ENCODE measurements at regions not wholly inside any gene's neighbourhood (a gene's known extent, or its start where the extent isn't known, plus 50 kb on each side); places are given as distances from the start of the nearest gene placed in this dataset.

DNA sequence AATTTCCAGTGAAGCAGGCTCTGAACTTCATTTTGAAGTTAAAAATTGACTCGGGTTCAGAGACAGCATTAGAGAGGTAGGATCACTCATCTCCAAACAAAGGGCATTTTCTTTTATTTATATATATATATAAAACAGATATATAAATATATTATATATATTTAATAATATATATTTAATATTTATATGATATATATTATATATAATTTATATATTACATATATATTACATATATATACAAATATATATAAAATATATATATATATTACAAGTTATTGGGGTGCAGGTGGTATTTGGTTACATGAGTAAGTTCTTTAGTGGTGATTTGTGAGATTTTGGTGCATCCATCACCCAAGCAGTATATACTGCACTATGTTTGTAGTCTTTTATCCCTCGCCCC lies 320.8 kb downstream of the MAP2K6 start:
- no peak overlapping the region for H3K9ac ChIP-seq
- TF ChIP-seq, protein P1, sequence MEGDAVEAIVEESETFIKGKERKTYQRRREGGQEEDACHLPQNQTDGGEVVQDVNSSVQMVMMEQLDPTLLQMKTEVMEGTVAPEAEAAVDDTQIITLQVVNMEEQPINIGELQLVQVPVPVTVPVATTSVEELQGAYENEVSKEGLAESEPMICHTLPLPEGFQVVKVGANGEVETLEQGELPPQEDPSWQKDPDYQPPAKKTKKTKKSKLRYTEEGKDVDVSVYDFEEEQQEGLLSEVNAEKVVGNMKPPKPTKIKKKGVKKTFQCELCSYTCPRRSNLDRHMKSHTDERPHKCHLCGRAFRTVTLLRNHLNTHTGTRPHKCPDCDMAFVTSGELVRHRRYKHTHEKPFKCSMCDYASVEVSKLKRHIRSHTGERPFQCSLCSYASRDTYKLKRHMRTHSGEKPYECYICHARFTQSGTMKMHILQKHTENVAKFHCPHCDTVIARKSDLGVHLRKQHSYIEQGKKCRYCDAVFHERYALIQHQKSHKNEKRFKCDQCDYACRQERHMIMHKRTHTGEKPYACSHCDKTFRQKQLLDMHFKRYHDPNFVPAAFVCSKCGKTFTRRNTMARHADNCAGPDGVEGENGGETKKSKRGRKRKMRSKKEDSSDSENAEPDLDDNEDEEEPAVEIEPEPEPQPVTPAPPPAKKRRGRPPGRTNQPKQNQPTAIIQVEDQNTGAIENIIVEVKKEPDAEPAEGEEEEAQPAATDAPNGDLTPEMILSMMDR (IDR thresholded peaks at IDR 0.05), result no peak
- no peaks in the 10 kb centered on the region for H3K4me1 ChIP-seq
- no peak overlapping the region for H2AFZ ChIP-seq
- H3K36me3 ChIP-seq (ENCODE audit: control insufficient read depth, insufficient read depth, low read length), result no peaks in the 10 kb centered on the region
- H3K79me2 ChIP-seq, result no peaks in the 10 kb centered on the region
- H3K4me3 ChIP-seq (ENCODE audit: low read depth, low read length), result no peak overlapping the region
- no peak overlapping the region for H3K4me2 ChIP-seq (ENCODE audit: low read length)
- no peaks in the 10 kb centered on the region for H3K27me3 ChIP-seq (ENCODE audit: control insufficient read depth, insufficient read depth, low read length)
- no peak overlapping the region for H3K27ac ChIP-seq
- no peaks in the 10 kb centered on the region for H3K9me3 ChIP-seq (ENCODE audit: control insufficient read depth, low read length)

DNA sequence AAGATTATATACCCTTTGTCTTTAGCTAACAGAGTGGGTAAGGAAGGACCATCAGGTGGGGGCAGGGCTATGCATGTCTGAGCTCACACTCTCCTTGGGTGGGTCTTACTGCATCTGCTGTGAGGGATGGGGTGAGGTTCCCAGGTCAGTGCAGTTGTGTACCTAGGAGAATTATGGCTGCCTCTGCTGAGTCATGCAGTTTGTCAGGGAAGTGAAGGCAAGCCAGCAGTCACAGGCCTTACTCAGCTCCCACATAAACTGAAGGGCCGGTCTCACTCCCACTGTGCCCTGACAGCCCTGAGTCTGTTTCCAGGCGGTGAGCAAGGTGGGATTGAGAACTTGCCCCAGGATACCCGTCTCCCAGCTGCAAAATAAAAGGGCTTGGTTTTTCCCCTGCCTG lies 328.6 kb downstream of the MAP2K6 start:
- no peak overlapping the region for H2AFZ ChIP-seq
- H3K9me3 ChIP-seq (ENCODE audit: control insufficient read depth, low read length), result no peaks in the 10 kb centered on the region
- TF ChIP-seq, protein P1 (IDR thresholded peaks at IDR 0.05), result no peak
- H3K4me1 ChIP-seq, result no peaks in the 10 kb centered on the region
- no peak overlapping the region for H3K9ac ChIP-seq
- H3K36me3 ChIP-seq (ENCODE audit: control insufficient read depth, insufficient read depth, low read length), result no peaks in the 10 kb centered on the region
- H3K4me2 ChIP-seq (ENCODE audit: low read length), result no peak overlapping the region
- no peak overlapping the region for H3K4me3 ChIP-seq (ENCODE audit: low read depth, low read length)
- H3K27me3 ChIP-seq (ENCODE audit: control insufficient read depth, insufficient read depth, low read length), result no peaks in the 10 kb centered on the region
- no peaks in the 10 kb centered on the region for H3K79me2 ChIP-seq
- H3K27ac ChIP-seq, result no peak overlapping the region

DNA sequence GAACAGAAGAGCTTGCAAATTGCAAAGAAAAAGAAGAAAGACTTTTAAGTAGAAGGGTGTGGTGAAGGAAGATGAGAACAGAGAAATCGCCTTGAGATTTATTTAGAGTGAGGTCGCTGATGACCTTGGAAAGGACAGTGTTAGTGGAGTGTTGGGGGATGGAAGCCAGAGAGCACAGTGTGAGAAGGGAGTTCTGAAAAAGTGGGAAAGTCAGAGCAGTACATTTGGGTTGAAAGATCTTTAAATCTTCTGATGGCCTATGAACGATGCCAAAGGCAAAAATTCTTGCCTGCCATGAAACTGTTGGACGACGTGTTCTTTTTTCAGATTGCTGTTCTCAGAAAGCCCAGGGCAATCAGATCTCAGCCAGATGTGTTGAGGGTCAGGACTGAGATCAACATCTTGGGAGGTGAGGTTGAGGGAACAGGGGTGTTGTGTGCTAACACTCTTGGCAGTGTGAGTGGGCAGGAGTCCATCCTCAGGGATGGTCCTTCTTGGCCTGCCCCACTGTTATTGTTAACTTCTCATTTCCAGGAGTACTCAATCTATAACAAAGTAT lies 330.1 kb downstream of the MAP2K6 start:
- H3K36me3 ChIP-seq (ENCODE audit: control insufficient read depth, insufficient read depth, low read length), result no peaks in the 10 kb centered on the region
- no peaks in the 10 kb centered on the region for H3K79me2 ChIP-seq
- no peak overlapping the region for H3K4me2 ChIP-seq (ENCODE audit: low read length)
- H2AFZ ChIP-seq, result no peak overlapping the region
- no peak overlapping the region for H3K9ac ChIP-seq
- H3K27me3 ChIP-seq (ENCODE audit: control insufficient read depth, insufficient read depth, low read length), result no peaks in the 10 kb centered on the region
- TF ChIP-seq, protein P1 (IDR thresholded peaks at IDR 0.05), result no peak
- no peaks in the 10 kb centered on the region for H3K9me3 ChIP-seq (ENCODE audit: control insufficient read depth, low read length)
- H3K4me1 ChIP-seq, result no peaks in the 10 kb centered on the region
- H3K27ac ChIP-seq, result no peak overlapping the region
- H3K4me3 ChIP-seq (ENCODE audit: low read depth, low read length), result no peak overlapping the region

DNA sequence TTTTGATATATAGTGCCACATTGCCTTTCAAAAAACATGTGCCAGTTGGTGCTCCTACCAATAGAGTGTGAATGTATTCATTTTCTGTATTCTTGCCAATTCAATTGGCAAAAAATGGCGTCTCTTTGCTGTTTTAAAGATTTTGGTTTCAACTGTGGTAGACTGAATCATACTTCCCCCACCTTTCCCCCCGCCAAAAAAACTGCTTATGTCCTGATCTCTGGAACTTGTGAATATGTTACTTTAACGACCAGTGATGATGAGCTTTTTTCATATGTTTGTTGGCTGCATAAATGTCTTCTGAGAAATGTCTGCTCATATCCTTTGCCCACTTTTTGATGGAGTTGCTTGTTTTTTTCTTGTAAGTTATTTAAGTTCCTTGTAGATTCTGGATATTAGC lies 325.1 kb upstream of the KCNJ16 start:
- no peaks in the 10 kb centered on the region for H3K9me3 ChIP-seq (ENCODE audit: control insufficient read depth, low read length)
- H3K79me2 ChIP-seq, result no peaks in the 10 kb centered on the region
- no peaks in the 10 kb centered on the region for H3K27me3 ChIP-seq (ENCODE audit: control insufficient read depth, insufficient read depth, low read length)
- no peak overlapping the region for H3K4me2 ChIP-seq (ENCODE audit: low read length)
- TF ChIP-seq, protein P1 (IDR thresholded peaks at IDR 0.05), result no peak
- no peaks in the 10 kb centered on the region for H3K4me1 ChIP-seq
- no peak overlapping the region for H2AFZ ChIP-seq
- no peak overlapping the region for H3K9ac ChIP-seq
- no peak overlapping the region for H3K4me3 ChIP-seq (ENCODE audit: low read depth, low read length)
- H3K36me3 ChIP-seq (ENCODE audit: control insufficient read depth, insufficient read depth, low read length), result no peaks in the 10 kb centered on the region
- H3K27ac ChIP-seq, result no peak overlapping the region

DNA sequence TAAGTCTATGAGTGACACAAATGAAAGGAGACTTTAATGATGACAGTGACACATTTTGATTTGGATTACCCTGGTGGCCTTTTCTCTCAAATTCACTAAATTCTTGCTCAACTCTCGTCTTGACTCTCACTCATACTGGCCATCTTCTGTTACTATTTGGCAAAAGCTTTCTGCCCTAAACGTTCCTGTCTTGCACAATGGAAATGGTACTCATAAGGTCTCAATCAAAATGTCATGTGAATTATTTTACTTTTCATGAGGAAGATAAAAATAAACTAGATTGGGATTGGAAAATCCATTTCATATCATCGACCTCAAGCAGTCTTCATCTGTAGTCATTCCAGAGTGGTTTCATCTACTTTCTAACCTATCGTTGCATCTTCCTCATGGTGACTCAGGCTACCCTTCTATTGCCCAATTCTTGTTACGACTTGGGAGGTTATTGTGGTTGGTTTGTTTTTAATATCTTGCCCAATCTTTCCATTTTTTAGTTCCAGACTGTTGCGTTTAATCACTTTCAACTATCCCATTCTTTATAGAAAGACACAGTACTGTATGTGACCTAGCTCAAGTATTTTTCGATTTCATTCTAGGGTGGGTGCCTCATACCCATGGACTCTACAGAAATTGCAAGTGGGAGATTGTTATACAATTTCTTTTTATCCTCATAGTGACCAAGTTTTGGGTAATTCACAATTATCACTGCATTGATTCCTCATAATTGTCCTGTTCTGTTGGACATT lies 317.2 kb upstream of the KCNJ16 start:
- no peak overlapping the region for H3K27ac ChIP-seq

More for the DNA sequence above, 317.2 kb upstream of the KCNJ16 start:
- H3K9me3 ChIP-seq (ENCODE audit: control insufficient read depth, low read length), result no peaks in the 10 kb centered on the region
- no peak overlapping the region for H3K4me3 ChIP-seq (ENCODE audit: low read depth, low read length)
- no peaks in the 10 kb centered on the region for H3K36me3 ChIP-seq (ENCODE audit: control insufficient read depth, insufficient read depth, low read length)
- no peak overlapping the region for H3K9ac ChIP-seq
- no peaks in the 10 kb centered on the region for H3K27me3 ChIP-seq (ENCODE audit: control insufficient read depth, insufficient read depth, low read length)
- no peaks in the 10 kb centered on the region for H3K79me2 ChIP-seq
- no peaks in the 10 kb centered on the region for H3K4me1 ChIP-seq
- TF ChIP-seq, protein P1 (IDR thresholded peaks at IDR 0.05), result no peak
- H2AFZ ChIP-seq, result no peak overlapping the region
- H3K4me2 ChIP-seq (ENCODE audit: low read length), result no peak overlapping the region
